ENCODE measurements at regions not wholly inside any gene's neighbourhood (a gene's known extent, or its start where the extent isn't known, plus 50 kb on each side); places are given as distances from the start of the nearest gene placed in this dataset.

GRCh38 chr13:97621025-97621424 lies 187.1 kb downstream of the RAP2A start:
- no peak for TF ChIP-seq ZNF281 (CRISPR knock-in tag; IDR thresholded peaks at IDR 0.05; ENCODE audit: borderline replicate concordance)
- TF ChIP-seq ZNF891 (CRISPR knock-in tag; IDR thresholded peaks at IDR 0.05) = no peak
- TF ChIP-seq ZNF790 (CRISPR knock-in tag; IDR thresholded peaks at IDR 0.05; ENCODE audit: borderline replicate concordance) = no peak
- no peak for TF ChIP-seq PRPF4 (IDR thresholded peaks at IDR 0.05; ENCODE audit: low read depth, low read length, poor library complexity, severe bottlenecking)
- no peak for TF ChIP-seq RFXANK (CRISPR knock-in tag; IDR thresholded peaks at IDR 0.05)
- no peak for TF ChIP-seq KLF16 (CRISPR knock-in tag; IDR thresholded peaks at IDR 0.05)
- Histone ChIP-seq H3K36me3 (replicated peaks in 1 of 2; ENCODE audit: control insufficient read depth in 1 of 2, insufficient read depth in 2 of 2, low read length in 2 of 2) (no peaks in the 10 kb centered on the region), H3K27me3 (ENCODE audit: control insufficient read depth in 1 of 2, insufficient read depth in 2 of 2, low read length in 2 of 2) (peaks cover 1 to 3% of the 10 kb centered on the region in 2 experiments; a peak in 2 of 5 replicates), H3K4me1 (ENCODE audit: insufficient read depth, low read length) (no peaks in the 10 kb centered on the region), H3K79me2 (ENCODE audit: insufficient read depth, low read length) (no peaks in the 10 kb centered on the region), H3K4me3 (replicated peaks in 1 of 3; ENCODE audit: insufficient read depth in 1 of 3, low read depth in 2 of 3, low read length in 3 of 3) (no peak overlapping the region), H3K9ac (ENCODE audit: insufficient read depth, low read depth, low read length) (no peak overlapping the region), H3K27ac (ENCODE audit: extremely low read length, insufficient read depth, low read length) (no peak overlapping the region), H3K4me2 (ENCODE audit: low read depth, low read length) (no peak overlapping the region), H4K20me1 (ENCODE audit: insufficient read depth, low read length) (no peaks in the 10 kb centered on the region), H3K9me3 (ENCODE audit: low read length) (no peaks in the 10 kb centered on the region), H2AFZ (ENCODE audit: low read length) (no peak overlapping the region)
- intact Hi-C loops (cut with micrococcal nuclease; ENCODE audit: unreplicated experiment) (no loop called here), in situ Hi-C loops (cut with HindIII; ENCODE audit: extremely low pct_ligation_motif_present, low pct_unique_long_range_greater_than_20kb) (no loop called here)
- FAIRE-seq (no peak), DNase-seq (ENCODE audit: low spot score) (no peak), ATAC-seq (no peak)
- POLR2A ChIA-PET = no interaction called here
- no TSS peak for BruUV-seq (replicated peaks)
- WGBS (ENCODE audit: low lambda C conversion rate) = 64% methylated on average over 15 of the region's 15 CpGs
- CTCF ChIA-PET (ENCODE audit: low intra/inter-chr PET ratio, low total read pairs) = no interaction called here

- no peaks in the 10 kb centered on the region for H3K4me1 ChIP-seq (ENCODE audit: insufficient read depth, low read length)
- no peaks in the 10 kb centered on the region for H4K20me1 ChIP-seq (ENCODE audit: insufficient read depth, low read length)
- no peak overlapping the region for H3K27ac ChIP-seq (ENCODE audit: extremely low read length, insufficient read depth, low read length)
- intact Hi-C loops (cut with micrococcal nuclease; ENCODE audit: unreplicated experiment) = no loop called here
- DNase-seq (ENCODE audit: low spot score) = no peak
- H3K36me3 ChIP-seq (replicated peaks in 1 of 2; ENCODE audit: control insufficient read depth in 1 of 2, insufficient read depth in 2 of 2, low read length in 2 of 2) = no peaks in the 10 kb centered on the region
- H3K79me2 ChIP-seq (ENCODE audit: insufficient read depth, low read length) = no peaks in the 10 kb centered on the region
- FAIRE-seq = no peak
- H3K4me2 ChIP-seq (ENCODE audit: low read depth, low read length) = no peak overlapping the region
- ATAC-seq = no peak
- no peak overlapping the region for H3K4me3 ChIP-seq (replicated peaks in 1 of 3; ENCODE audit: insufficient read depth in 1 of 3, low read depth in 2 of 3, low read length in 3 of 3)
- in situ Hi-C loops (cut with HindIII; ENCODE audit: extremely low pct_ligation_motif_present, low pct_unique_long_range_greater_than_20kb) = no loop called here
- ChIA-PET CTCF (ENCODE audit: low intra/inter-chr PET ratio, low total read pairs) (no interaction called here), POLR2A (no interaction called here)
- no peaks in the 10 kb centered on the region for H3K9me3 ChIP-seq (ENCODE audit: low read length)
- H2AFZ ChIP-seq (ENCODE audit: low read length) = no peak overlapping the region
- no TSS peak for BruUV-seq (replicated peaks)
- H3K27me3 ChIP-seq (ENCODE audit: control insufficient read depth in 1 of 2, insufficient read depth in 2 of 2, low read length in 2 of 2) = peaks cover 1 to 3% of the 10 kb centered on the region in 2 experiments; a peak in 2 of 5 replicates
- no peak overlapping the region for H3K9ac ChIP-seq (ENCODE audit: insufficient read depth, low read depth, low read length)
- WGBS (ENCODE audit: low lambda C conversion rate) = 56% methylated on average over 10 of the region's 10 CpGs
- no peak for TF ChIP-seq ZNF800 (CRISPR knock-in tag; IDR thresholded peaks at IDR 0.05)
- no peak for TF ChIP-seq SMARCC2 (IDR thresholded peaks at IDR 0.05)
- no peak for TF ChIP-seq MAFG (CRISPR knock-in tag; IDR thresholded peaks at IDR 0.05)
- TF ChIP-seq ZNF296 (CRISPR knock-in tag; conservative IDR thresholded peaks at IDR 0.05) = no peak
- TF ChIP-seq PPARG (CRISPR knock-in tag; conservative IDR thresholded peaks at IDR 0.05) = no peak
Measured at GRCh38 chr13:97621631-97622030, 187.7 kb downstream of the RAP2A start.
